Peyer's patch (tissue), 4 donors: ENCODE measurements at regions not wholly inside any gene's neighbourhood (a gene's known extent, or its start where the extent isn't known, plus 50 kb on each side); places are given as distances from the start of the nearest gene placed in this dataset.
"Not testable (repeated sequence)": the region's sequence is repeated elsewhere in the genome, so short reads cannot be mapped to it uniquely, and the experiment has no call there.

Experiments
- DNase-seq, 3 donors: peaks; one replicate each; pipeline ENCODE4 v3.0.0-alpha.2; 2017 to 2019
- H3K27ac ChIP-seq, 4 donors: fragments of 200-600 bp; sonication (generic); one replicate each; pipeline ENCODE4 v1.5.1; 2016 to 2019
- H3K27me3 ChIP-seq, 2 donors: fragments of 200-600 bp; sonication (generic); one replicate each; pipeline ENCODE4 v1.5.1; 2019
- H3K36me3 ChIP-seq, 3 donors: fragments of 200-600 bp; sonication (generic); one replicate each; pipeline ENCODE4 v1.5.1; 2016 to 2019
- H3K4me1 ChIP-seq, 4 donors: fragments of 200-600 bp; sonication (generic); one replicate each; pipeline ENCODE4 v1.5.1; 2016 to 2019
- H3K4me3 ChIP-seq, 4 donors: fragments of 200-600 bp; sonication (generic); 1 replicate in 3 of 4; 2 replicates in 1 of 4; pipeline ENCODE4 v1.5.1; 2016 to 2019; ENCODE audit warnings: mild to moderate bottlenecking in 1 of 4
- H3K9me3 ChIP-seq, 4 donors: fragments of 200-600 bp; sonication (generic); one replicate each; pipeline ENCODE4 v1.5.1; 2016 to 2019; ENCODE audit warnings: mild to moderate bottlenecking in 1 of 4
- POLR2A ChIP-seq, 2 donors: fragments of 450-650 bp; IDR thresholded peaks; one replicate each; pipeline ENCODE4 v1.5.1; 2017; ENCODE audit warnings: antibody characterized with exemption in 2 of 2, mild to moderate bottlenecking in 2 of 2, moderate library complexity in 2 of 2
- TF ChIP-seq, protein P1 (sequence below), 6 experiments: fragments of 450-650 bp in 4 of 6; fragments of 200-600 bp in 2 of 6; sonication (generic) in 1 of 6; IDR thresholded peaks; one replicate each; pipeline ENCODE4 v1.5.1; 2017 to 2019; ENCODE audit warnings: antibody characterized with exemption in 6 of 6, mild to moderate bottlenecking in 3 of 6, moderate library complexity in 1 of 6

DNA sequence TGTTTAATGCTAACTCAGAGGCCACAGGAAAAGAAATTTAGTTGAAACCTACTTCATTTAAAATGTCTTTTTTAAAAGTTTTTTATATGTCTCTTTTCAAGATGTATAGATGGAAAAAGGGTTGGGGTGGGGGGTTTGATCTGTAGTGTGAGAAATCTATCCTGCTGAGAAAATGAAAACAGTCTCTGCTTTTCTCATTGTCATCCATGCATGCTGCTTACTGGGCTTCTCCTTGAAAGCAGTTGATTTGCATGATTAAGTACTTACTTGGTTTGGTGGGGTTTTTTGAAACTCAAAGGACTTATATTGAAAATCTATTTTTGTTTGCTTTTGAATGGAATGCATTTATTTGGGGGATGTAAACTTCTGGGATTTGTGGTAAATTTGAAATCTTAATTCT is 313.6 kb upstream of the DKK2 start:
- TF ChIP-seq, protein P1, sequence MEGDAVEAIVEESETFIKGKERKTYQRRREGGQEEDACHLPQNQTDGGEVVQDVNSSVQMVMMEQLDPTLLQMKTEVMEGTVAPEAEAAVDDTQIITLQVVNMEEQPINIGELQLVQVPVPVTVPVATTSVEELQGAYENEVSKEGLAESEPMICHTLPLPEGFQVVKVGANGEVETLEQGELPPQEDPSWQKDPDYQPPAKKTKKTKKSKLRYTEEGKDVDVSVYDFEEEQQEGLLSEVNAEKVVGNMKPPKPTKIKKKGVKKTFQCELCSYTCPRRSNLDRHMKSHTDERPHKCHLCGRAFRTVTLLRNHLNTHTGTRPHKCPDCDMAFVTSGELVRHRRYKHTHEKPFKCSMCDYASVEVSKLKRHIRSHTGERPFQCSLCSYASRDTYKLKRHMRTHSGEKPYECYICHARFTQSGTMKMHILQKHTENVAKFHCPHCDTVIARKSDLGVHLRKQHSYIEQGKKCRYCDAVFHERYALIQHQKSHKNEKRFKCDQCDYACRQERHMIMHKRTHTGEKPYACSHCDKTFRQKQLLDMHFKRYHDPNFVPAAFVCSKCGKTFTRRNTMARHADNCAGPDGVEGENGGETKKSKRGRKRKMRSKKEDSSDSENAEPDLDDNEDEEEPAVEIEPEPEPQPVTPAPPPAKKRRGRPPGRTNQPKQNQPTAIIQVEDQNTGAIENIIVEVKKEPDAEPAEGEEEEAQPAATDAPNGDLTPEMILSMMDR (IDR thresholded peaks at IDR 0.05), result no peak
- no peak for TF ChIP-seq POLR2A (IDR thresholded peaks at IDR 0.05)
- no peak for DNase-seq
- Histone ChIP-seq H3K4me3 (no peak overlapping the region), H3K9me3 (no peaks in the 10 kb centered on the region), H3K27ac (no peak overlapping the region), H3K36me3 (no peaks in the 10 kb centered on the region), H3K4me1 (no peaks in the 10 kb centered on the region), H3K27me3 (no peaks in the 10 kb centered on the region)

GRCh38 chr4:107349266-107349665 is 313.2 kb upstream of the DKK2 start:
- Histone ChIP-seq H3K27me3 (no peaks in the 10 kb centered on the region), H3K4me3 (no peak overlapping the region), H3K4me1 (no peaks in the 10 kb centered on the region), H3K36me3 (no peaks in the 10 kb centered on the region), H3K27ac (no peak overlapping the region), H3K9me3 (no peaks in the 10 kb centered on the region)
- TF ChIP-seq POLR2A (IDR thresholded peaks at IDR 0.05), result no peak
- TF ChIP-seq, protein P1 (IDR thresholded peaks at IDR 0.05), result no peak
- DNase-seq, result no peak

GRCh38 chr4:107348188-107349050 is 312.3 kb upstream of the DKK2 start:
- Histone ChIP-seq H3K27ac (no peak overlapping the region), H3K4me3 (no peak overlapping the region), H3K4me1 (no peaks in the 10 kb centered on the region), H3K9me3 (no peaks in the 10 kb centered on the region), H3K36me3 (no peaks in the 10 kb centered on the region), H3K27me3 (no peaks in the 10 kb centered on the region)
- TF ChIP-seq POLR2A (IDR thresholded peaks at IDR 0.05), result no peak
- TF ChIP-seq, protein P1 (IDR thresholded peaks at IDR 0.05), result no peak
- DNase-seq, result no peak

DNA sequence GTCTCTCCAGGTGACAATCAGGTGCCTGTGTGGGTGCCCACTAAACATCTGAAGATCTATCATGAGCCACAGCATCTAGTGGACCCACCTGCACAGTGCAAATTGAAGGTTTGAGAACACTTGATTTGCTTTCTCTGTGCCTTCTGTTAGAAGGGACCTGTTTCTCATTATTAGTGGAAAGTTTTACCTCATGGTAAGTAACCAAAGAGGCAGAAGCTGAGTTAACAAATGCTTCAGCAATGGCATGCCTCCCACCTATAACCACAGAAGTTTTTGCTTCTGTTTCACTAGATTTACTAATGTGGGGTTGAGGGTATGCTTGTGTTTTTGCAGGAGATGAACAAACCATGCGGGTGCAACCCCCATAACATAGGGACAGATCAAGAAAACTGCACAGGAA is 297.4 kb upstream of the DKK2 start:
- Histone ChIP-seq H3K4me3 (no peak overlapping the region), H3K27me3 (no peaks in the 10 kb centered on the region), H3K36me3 (no peaks in the 10 kb centered on the region), H3K27ac (no peak overlapping the region), H3K4me1 (no peaks in the 10 kb centered on the region), H3K9me3 (no peaks in the 10 kb centered on the region)
- TF ChIP-seq, protein P1 (IDR thresholded peaks at IDR 0.05), result no peak
- no peak for TF ChIP-seq POLR2A (IDR thresholded peaks at IDR 0.05)
- no peak for DNase-seq

DNA sequence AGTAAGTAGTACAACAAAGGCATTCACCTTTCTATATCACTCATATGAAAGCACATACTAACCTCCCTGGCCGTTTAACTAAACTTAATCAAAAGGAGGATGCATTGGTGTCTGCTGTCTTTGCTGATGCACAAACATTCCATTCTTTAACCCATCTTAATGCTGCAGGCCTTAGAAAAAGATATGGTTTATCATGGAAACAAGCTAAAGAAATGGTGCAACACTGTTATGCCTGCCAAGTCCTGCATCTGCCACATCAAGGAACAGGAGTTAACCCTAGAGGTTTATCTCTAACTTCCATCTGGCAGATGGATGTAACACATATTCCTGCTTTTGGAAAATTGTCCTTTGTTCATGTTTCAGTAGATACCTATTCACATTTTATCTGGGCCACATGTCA is 296.5 kb upstream of the DKK2 start:
- DNase-seq, H3K27ac ChIP-seq, H3K36me3 ChIP-seq, H3K9me3 ChIP-seq, H3K4me3 ChIP-seq, H3K27me3 ChIP-seq, H3K4me1 ChIP-seq: not testable (repeated sequence)

- DNase-seq, result no peak
- Histone ChIP-seq H3K4me1 (no peaks in the 10 kb centered on the region), H3K27ac (no peak overlapping the region), H3K27me3 (no peaks in the 10 kb centered on the region), H3K4me3 (no peak overlapping the region), H3K36me3 (no peaks in the 10 kb centered on the region), H3K9me3 (no peaks in the 10 kb centered on the region)
- TF ChIP-seq, protein P1 (IDR thresholded peaks at IDR 0.05), result no peak
- no peak for TF ChIP-seq POLR2A (IDR thresholded peaks at IDR 0.05)
Measured at GRCh38 chr4:107330916-107331315, 294.8 kb upstream of the DKK2 start.
